SJSA1 (cell line): ENCODE measurements at regions not wholly inside any gene's neighbourhood (a gene's known extent, or its start where the extent isn't known, plus 50 kb on each side); places are given as distances from the start of the nearest gene placed in this dataset.
"Not testable (repeated sequence)": the region's sequence is repeated elsewhere in the genome, so short reads cannot be mapped to it uniquely, and the experiment has no call there.

Source experiments
- DNase-seq, 2 experiments: peaks; one replicate each; pipeline ENCODE4 v3.0.0-alpha.2; 2015 to 2020; ENCODE audit warnings: low spot score in 2 of 2, low read depth in 1 of 2
- H3K27ac ChIP-seq: fragments of 250-450 bp; sonication (Bioruptor Pico); 2 replicates; pipeline ENCODE4 v1.5.1; 2020; ENCODE audit warnings: mild to moderate bottlenecking, moderate library complexity
- H3K27me3 ChIP-seq: fragments of 250-450 bp; sonication (Bioruptor Pico); replicated peaks from 2 replicates; pipeline ENCODE4 v1.5.1; 2020; ENCODE audit warnings: mild to moderate bottlenecking, moderate library complexity
- H3K36me3 ChIP-seq: fragments of 250-450 bp; sonication (Bioruptor Pico); 2 replicates; pipeline ENCODE4 v1.5.1; 2020; ENCODE audit warnings: mild to moderate bottlenecking
- H3K4me1 ChIP-seq: fragments of 250-450 bp; sonication (Bioruptor Pico); replicated peaks from 2 replicates; pipeline ENCODE4 v1.6.1; 2021; ENCODE audit warnings: mild to moderate bottlenecking
- H3K4me3 ChIP-seq: fragments of 250-450 bp; sonication (Bioruptor Pico); 2 replicates; pipeline ENCODE4 v1.5.1; 2020; ENCODE audit warnings: mild to moderate bottlenecking
- H3K9me3 ChIP-seq: fragments of 250-450 bp; sonication (Bioruptor Pico); replicated peaks from 2 replicates; pipeline ENCODE4 v1.5.1; 2020; ENCODE audit warnings: mild to moderate bottlenecking

GRCh38 chr6:26720663-26721218 lies 61.2 kb upstream of the ZNF322 start:
- H3K36me3 ChIP-seq, H3K27me3 ChIP-seq, H3K4me3 ChIP-seq, H3K4me1 ChIP-seq, DNase-seq, H3K9me3 ChIP-seq, H3K27ac ChIP-seq: not testable (repeated sequence)

- not testable (repeated sequence) for H3K36me3 ChIP-seq, H3K9me3 ChIP-seq, H3K27ac ChIP-seq, H3K4me3 ChIP-seq, H3K27me3 ChIP-seq, H3K4me1 ChIP-seq, DNase-seq
Measured at GRCh38 chr6:26730019-26730766, 70.6 kb upstream of the ZNF322 start.

- H3K36me3 ChIP-seq, H3K27me3 ChIP-seq, H3K4me1 ChIP-seq, DNase-seq, H3K4me3 ChIP-seq, H3K9me3 ChIP-seq, H3K27ac ChIP-seq: not testable (repeated sequence)
Measured at GRCh38 chr6:26734776-26735472, 75.4 kb upstream of the ZNF322 start.

- Histone ChIP-seq H3K4me3 (no peak overlapping the region), H3K9me3 (no peaks in the 10 kb centered on the region; the same call in 1 of the 2 replicates), H3K4me1 (no peaks in the 10 kb centered on the region), H3K27me3 (no peaks in the 10 kb centered on the region), H3K36me3 (no peaks in the 10 kb centered on the region), H3K27ac (no peak overlapping the region)
- no peak for DNase-seq
Measured at GRCh38 chr6:26739811-26740210, 80.3 kb upstream of the ZNF322 start.

- no peak overlapping the region for H3K27ac ChIP-seq
- DNase-seq: no peak
- H3K4me1 ChIP-seq: no peaks in the 10 kb centered on the region
- no peak overlapping the region for H3K4me3 ChIP-seq
- H3K27me3 ChIP-seq: no peaks in the 10 kb centered on the region
- no peaks in the 10 kb centered on the region; the same call in 1 of the 2 replicates for H3K9me3 ChIP-seq
- no peaks in the 10 kb centered on the region for H3K36me3 ChIP-seq
Measured at GRCh38 chr6:26743157-26743821, 83.7 kb upstream of the ZNF322 start.

GRCh38 chr6:26743941-26744699 lies 84.6 kb upstream of the ZNF322 start:
- Histone ChIP-seq H3K9me3 (no peaks in the 10 kb centered on the region; the same call in 1 of the 2 replicates), H3K4me3 (no peak overlapping the region), H3K27ac (no peak overlapping the region), H3K4me1 (no peaks in the 10 kb centered on the region), H3K36me3 (no peaks in the 10 kb centered on the region), H3K27me3 (no peaks in the 10 kb centered on the region)
- DNase-seq: no peak

GRCh38 chr6:26744837-26745282 lies 85.3 kb upstream of the ZNF322 start:
- not testable (repeated sequence) for H3K27me3 ChIP-seq

GRCh38 chr6:26745964-26746363 lies 86.4 kb upstream of the ZNF322 start:
- not testable (repeated sequence) for H3K4me3 ChIP-seq, H3K27ac ChIP-seq, H3K36me3 ChIP-seq, H3K9me3 ChIP-seq, H3K27me3 ChIP-seq, DNase-seq, H3K4me1 ChIP-seq

More at GRCh38 chr6:26744837-26745282, 85.3 kb upstream of the ZNF322 start:
- not testable (repeated sequence) for DNase-seq, H3K4me3 ChIP-seq, H3K36me3 ChIP-seq, H3K4me1 ChIP-seq, H3K9me3 ChIP-seq, H3K27ac ChIP-seq

- H3K4me1 ChIP-seq, H3K36me3 ChIP-seq, H3K4me3 ChIP-seq, DNase-seq, H3K27me3 ChIP-seq, H3K9me3 ChIP-seq, H3K27ac ChIP-seq: not testable (repeated sequence)
Measured at GRCh38 chr6:26749126-26749758, 89.7 kb upstream of the ZNF322 start.

- DNase-seq, H3K4me3 ChIP-seq, H3K27me3 ChIP-seq, H3K27ac ChIP-seq, H3K36me3 ChIP-seq, H3K4me1 ChIP-seq, H3K9me3 ChIP-seq: not testable (repeated sequence)
Measured at GRCh38 chr6:26749759-26750126, 90.2 kb upstream of the ZNF322 start.

- Histone ChIP-seq H3K4me1 (no peaks in the 10 kb centered on the region), H3K36me3 (no peaks in the 10 kb centered on the region), H3K9me3 (no peaks in the 10 kb centered on the region), H3K27ac (no peak overlapping the region), H3K27me3 (peaks cover 2% of the 10 kb centered on the region; the same call in 1 of the 2 replicates), H3K4me3 (no peak overlapping the region)
- DNase-seq: no peak
Measured at GRCh38 chr6:26754212-26754611, 94.7 kb upstream of the ZNF322 start.

GRCh38 chr6:26754801-26755200 lies 95.3 kb upstream of the ZNF322 start:
- H3K4me3 ChIP-seq, H3K9me3 ChIP-seq, H3K36me3 ChIP-seq, DNase-seq, H3K27me3 ChIP-seq, H3K27ac ChIP-seq, H3K4me1 ChIP-seq: not testable (repeated sequence)
